Activated CD4-positive, alpha-beta T cell treated with anti-CD3 and anti-CD28 coated beads, Interleukin-2, amount 10 ng/mL, durations not matched to agents 24 days and 14 days (primary cell): ENCODE measurements at regions not wholly inside any gene's neighbourhood (a gene's known extent, or its start where the extent isn't known, plus 50 kb on each side); places are given as distances from the start of the nearest gene placed in this dataset.

ENCODE experiments used
- DNase-seq: peaks from one replicate; pipeline ENCODE4 v3.0.0; 2022
- H3K27ac Mint-ChIP-seq: one replicate; pipeline ENCODE4 v1.8.0; 2022; ENCODE audit warnings: mild to moderate bottlenecking, mixed read lengths
- H3K27me3 Mint-ChIP-seq: one replicate; pipeline ENCODE4 v1.8.0; 2022; ENCODE audit warnings: mixed read lengths
- H3K36me3 Mint-ChIP-seq: one replicate; pipeline ENCODE4 v1.8.0; 2022; ENCODE audit warnings: low read depth, mild to moderate bottlenecking, mixed read lengths
- H3K4me1 Mint-ChIP-seq: one replicate; pipeline ENCODE4 v1.8.0; 2021; ENCODE audit warnings: mixed read lengths
- H3K4me3 Mint-ChIP-seq: one replicate; pipeline ENCODE4 v1.8.0; 2022; ENCODE audit warnings: mild to moderate bottlenecking, moderate library complexity, mixed read lengths
- H3K9me3 Mint-ChIP-seq: one replicate; pipeline ENCODE4 v1.8.0; 2021; ENCODE audit warnings: mixed read lengths
- intact Hi-C: fragments of 100-400 bp; cut with micrococcal nuclease; formaldehyde crosslinking; loops from one replicate; pipeline ENCODE4 v1.15.1; 2023

DNA sequence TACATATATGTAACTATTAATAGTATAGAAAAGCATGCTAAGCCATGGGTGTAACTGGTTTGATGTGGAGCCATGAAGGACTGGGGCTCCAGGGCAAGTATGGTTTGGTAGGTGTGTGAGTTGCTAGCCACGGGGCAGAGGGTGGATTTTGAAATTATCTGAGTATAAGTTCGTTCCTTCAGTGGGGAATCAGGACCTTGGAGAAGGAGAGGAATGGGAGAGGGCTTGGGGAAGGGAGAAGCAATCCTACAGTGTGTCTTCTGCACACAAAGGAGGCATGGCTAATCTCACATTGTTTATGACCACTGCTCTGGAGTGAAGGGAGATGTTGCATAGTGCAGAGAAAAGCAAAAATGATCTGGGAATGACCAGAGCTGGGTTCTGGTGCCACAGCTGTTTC, 127.8 kb upstream of the CADM1 start:
- Mint-ChIP-seq H3K4me1 (no peaks in the 10 kb centered on the region), H3K9me3 (no peaks in the 10 kb centered on the region), H3K27ac (no peak overlapping the region), H3K27me3 (no peaks in the 10 kb centered on the region), H3K4me3 (no peak overlapping the region), H3K36me3 (no peaks in the 10 kb centered on the region)
- no peak for DNase-seq
- intact Hi-C loops: no loop called here

DNA sequence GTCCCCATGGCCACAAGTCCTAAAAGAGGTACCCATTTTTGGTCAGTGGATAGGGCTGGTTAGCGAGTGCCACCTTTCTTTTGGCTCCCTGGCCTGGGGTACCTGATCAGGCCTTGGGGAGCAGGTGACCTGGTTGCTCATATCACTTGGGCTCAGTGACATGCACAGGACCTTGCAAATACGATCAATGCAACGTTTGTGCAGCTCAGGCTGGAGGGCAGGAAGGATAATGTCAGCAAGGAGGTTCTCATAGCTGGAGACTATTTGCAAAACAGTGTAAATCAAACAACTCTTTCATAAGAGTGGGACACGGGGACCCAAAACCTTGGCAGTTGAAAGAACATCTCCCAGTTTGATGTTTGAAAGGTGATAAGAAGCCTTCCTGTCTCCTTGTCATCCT, 127.4 kb upstream of the CADM1 start:
- H3K36me3 Mint-ChIP-seq: no peaks in the 10 kb centered on the region
- H3K9me3 Mint-ChIP-seq: no peaks in the 10 kb centered on the region
- no peaks in the 10 kb centered on the region for H3K27me3 Mint-ChIP-seq
- no peak overlapping the region for H3K4me3 Mint-ChIP-seq
- intact Hi-C loops: no loop called here
- no peaks in the 10 kb centered on the region for H3K4me1 Mint-ChIP-seq
- no peak for DNase-seq
- no peak overlapping the region for H3K27ac Mint-ChIP-seq

- Mint-ChIP-seq H3K4me3 (no peak overlapping the region), H3K4me1 (no peaks in the 10 kb centered on the region), H3K9me3 (no peaks in the 10 kb centered on the region), H3K36me3 (no peaks in the 10 kb centered on the region), H3K27ac (no peak overlapping the region), H3K27me3 (no peaks in the 10 kb centered on the region)
- intact Hi-C loops: no loop called here
- DNase-seq: no peak
Observed at GRCh38 chr11:115630214-115630613, 126.0 kb upstream of the CADM1 start.

- Mint-ChIP-seq H3K36me3 (no peaks in the 10 kb centered on the region), H3K9me3 (no peaks in the 10 kb centered on the region), H3K27ac (no peak overlapping the region), H3K4me3 (no peak overlapping the region), H3K27me3 (no peaks in the 10 kb centered on the region), H3K4me1 (no peaks in the 10 kb centered on the region)
- no peak for DNase-seq
- intact Hi-C loops: no loop called here
Observed at GRCh38 chr11:115629456-115630015, 125.3 kb upstream of the CADM1 start.

DNA sequence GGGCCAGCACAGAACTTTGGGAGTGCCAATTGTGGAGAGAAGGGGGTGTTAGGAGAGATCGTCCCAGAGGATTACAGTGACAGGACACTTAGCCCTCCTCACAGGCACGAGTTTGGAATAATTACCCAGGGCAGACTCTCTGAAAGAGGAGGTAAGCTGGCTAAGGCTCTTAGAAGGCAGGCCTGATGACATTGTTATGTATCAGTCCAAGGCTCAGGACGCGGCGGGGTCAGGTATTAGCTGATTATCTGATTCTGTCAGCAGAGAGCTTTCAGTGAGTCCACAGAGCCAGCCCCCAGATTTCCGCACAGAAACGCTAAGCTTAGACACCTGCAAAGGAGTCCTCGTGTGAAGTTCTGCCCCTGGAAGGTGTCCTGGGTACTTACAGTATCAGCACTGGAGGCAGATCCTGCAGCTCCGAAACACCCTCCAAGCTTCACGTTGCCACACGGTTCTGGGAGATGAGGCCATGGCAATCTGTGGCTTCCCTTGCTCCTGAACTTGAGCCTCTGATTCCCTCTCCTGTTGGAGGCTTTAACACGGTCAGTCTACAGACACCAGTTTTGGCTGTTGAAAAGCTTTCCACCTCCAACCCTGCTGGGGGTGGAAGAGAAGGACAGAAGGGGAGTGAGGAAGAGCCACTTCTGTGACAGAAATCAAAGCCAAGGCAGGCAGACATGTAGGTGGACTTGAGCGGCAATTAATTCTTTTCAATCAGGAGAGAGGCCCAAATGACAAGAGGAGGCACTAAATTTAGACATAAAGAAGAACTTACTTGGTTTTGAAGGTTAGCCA, 123.6 kb upstream of the CADM1 start:
- Mint-ChIP-seq H3K4me3 (no peak overlapping the region), H3K36me3 (no peaks in the 10 kb centered on the region), H3K4me1 (no peaks in the 10 kb centered on the region), H3K9me3 (no peaks in the 10 kb centered on the region), H3K27me3 (no peaks in the 10 kb centered on the region), H3K27ac (no peak overlapping the region)
- DNase-seq: no peak
- intact Hi-C loops: no loop called here

- no peak overlapping the region for H3K4me3 Mint-ChIP-seq
- DNase-seq: no peak
- no peak overlapping the region for H3K27ac Mint-ChIP-seq
- no peaks in the 10 kb centered on the region for H3K4me1 Mint-ChIP-seq
- H3K9me3 Mint-ChIP-seq: no peaks in the 10 kb centered on the region
- no peaks in the 10 kb centered on the region for H3K36me3 Mint-ChIP-seq
- intact Hi-C loops: no loop called here
- H3K27me3 Mint-ChIP-seq: no peaks in the 10 kb centered on the region
Observed at GRCh38 chr11:115627071-115627470, 122.9 kb upstream of the CADM1 start.

GRCh38 chr11:115626414-115626813, 122.2 kb upstream of the CADM1 start:
- Mint-ChIP-seq H3K9me3 (no peaks in the 10 kb centered on the region), H3K27ac (no peak overlapping the region), H3K4me1 (no peaks in the 10 kb centered on the region), H3K27me3 (no peaks in the 10 kb centered on the region), H3K36me3 (no peaks in the 10 kb centered on the region), H3K4me3 (no peak overlapping the region)
- intact Hi-C loops: no loop called here
- no peak for DNase-seq

GRCh38 chr11:115625502-115625901, 121.3 kb upstream of the CADM1 start:
- H3K27ac Mint-ChIP-seq: no peak overlapping the region

DNA sequence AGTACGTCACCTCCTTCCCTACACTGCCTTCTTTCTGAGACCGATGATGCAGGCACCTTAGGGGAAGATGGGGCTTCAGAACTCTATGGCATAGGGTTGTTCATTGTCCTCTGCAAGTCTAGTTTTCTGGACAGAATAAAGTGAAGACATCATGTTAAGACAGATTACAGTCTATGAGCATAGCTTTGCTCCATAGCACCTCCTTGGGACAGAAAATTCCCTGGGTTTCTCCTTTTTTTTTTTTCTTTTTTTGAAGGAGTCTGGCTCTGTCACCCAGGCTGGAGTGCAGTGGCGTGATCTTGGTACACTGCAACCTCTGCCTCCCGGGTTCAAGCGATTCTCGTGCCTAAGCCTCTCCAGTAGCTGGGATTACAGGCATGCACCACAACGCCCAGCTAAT, 119.8 kb upstream of the CADM1 start:
- H3K9me3 Mint-ChIP-seq: no peaks in the 10 kb centered on the region

More at GRCh38 chr11:115625502-115625901, 121.3 kb upstream of the CADM1 start:
- H3K9me3 Mint-ChIP-seq: no peaks in the 10 kb centered on the region
- no peaks in the 10 kb centered on the region for H3K27me3 Mint-ChIP-seq
- H3K4me1 Mint-ChIP-seq: no peaks in the 10 kb centered on the region
- intact Hi-C loops: no loop called here
- DNase-seq: no peak
- H3K36me3 Mint-ChIP-seq: no peaks in the 10 kb centered on the region
- H3K4me3 Mint-ChIP-seq: no peak overlapping the region

DNA sequence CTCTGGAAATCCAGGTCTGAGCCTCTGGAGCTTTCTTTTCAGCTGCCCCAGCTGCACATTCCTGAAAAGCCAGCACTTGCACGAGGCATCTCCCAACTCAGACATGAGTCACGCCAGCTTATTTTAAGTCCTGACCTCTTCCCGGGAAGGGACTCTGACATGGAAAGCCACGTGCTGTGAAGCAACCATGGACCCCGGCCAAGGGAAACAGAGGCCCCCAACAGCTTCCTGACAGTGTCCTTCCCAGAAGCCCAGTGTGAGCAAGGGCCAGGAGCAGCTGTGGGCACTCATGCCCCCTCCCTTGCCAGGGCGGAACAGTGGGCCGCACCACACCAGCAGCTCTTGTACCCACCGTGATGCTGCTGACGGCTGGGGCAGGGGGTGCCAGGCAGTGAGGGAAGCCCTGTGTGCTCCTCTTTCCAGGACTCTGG, 118.8 kb upstream of the CADM1 start:
- intact Hi-C loops: no loop called here
- H3K9me3 Mint-ChIP-seq: no peaks in the 10 kb centered on the region
- H3K4me3 Mint-ChIP-seq: no peak overlapping the region
- no peaks in the 10 kb centered on the region for H3K36me3 Mint-ChIP-seq
- H3K4me1 Mint-ChIP-seq: no peaks in the 10 kb centered on the region
- no peak overlapping the region for H3K27ac Mint-ChIP-seq
- no peaks in the 10 kb centered on the region for H3K27me3 Mint-ChIP-seq
- no peak for DNase-seq

More for the DNA sequence above, 119.8 kb upstream of the CADM1 start:
- no peaks in the 10 kb centered on the region for H3K27me3 Mint-ChIP-seq
- DNase-seq: no peak
- no peak overlapping the region for H3K27ac Mint-ChIP-seq
- H3K4me3 Mint-ChIP-seq: no peak overlapping the region
- no peaks in the 10 kb centered on the region for H3K4me1 Mint-ChIP-seq
- intact Hi-C loops: no loop called here
- H3K36me3 Mint-ChIP-seq: no peaks in the 10 kb centered on the region

DNA sequence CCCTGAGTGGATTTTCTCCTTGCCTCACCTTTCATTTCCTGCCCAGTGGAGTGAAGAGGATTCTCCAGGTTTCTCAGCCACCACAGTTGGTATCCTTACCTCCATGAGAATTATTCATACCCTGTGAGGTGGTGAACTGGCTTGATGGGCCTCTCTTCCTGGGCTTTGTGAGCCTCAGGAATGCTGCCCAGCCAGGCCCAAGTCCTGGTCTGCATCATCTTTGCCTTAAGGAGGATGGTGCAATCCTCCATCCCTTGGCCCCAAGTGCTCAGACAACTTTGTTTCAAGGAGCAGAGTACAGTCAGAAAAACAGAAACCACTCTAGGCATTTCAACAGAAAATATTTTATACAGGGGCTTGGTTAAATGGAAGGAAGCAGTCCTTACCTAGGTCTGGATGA, 114.2 kb upstream of the CADM1 start:
- H3K36me3 Mint-ChIP-seq: no peaks in the 10 kb centered on the region
- H3K27ac Mint-ChIP-seq: no peak overlapping the region
- intact Hi-C loops: no loop called here
- H3K27me3 Mint-ChIP-seq: no peaks in the 10 kb centered on the region
- H3K4me3 Mint-ChIP-seq: no peak overlapping the region
- H3K9me3 Mint-ChIP-seq: no peaks in the 10 kb centered on the region
- no peaks in the 10 kb centered on the region for H3K4me1 Mint-ChIP-seq
- DNase-seq: no peak

GRCh38 chr11:115617767-115618166, 113.6 kb upstream of the CADM1 start:
- no peaks in the 10 kb centered on the region for H3K27me3 Mint-ChIP-seq
- no peaks in the 10 kb centered on the region for H3K9me3 Mint-ChIP-seq
- no peaks in the 10 kb centered on the region for H3K4me1 Mint-ChIP-seq
- H3K4me3 Mint-ChIP-seq: no peak overlapping the region
- intact Hi-C loops: no loop called here
- H3K27ac Mint-ChIP-seq: no peak overlapping the region
- no peak for DNase-seq
- H3K36me3 Mint-ChIP-seq: no peaks in the 10 kb centered on the region

DNA sequence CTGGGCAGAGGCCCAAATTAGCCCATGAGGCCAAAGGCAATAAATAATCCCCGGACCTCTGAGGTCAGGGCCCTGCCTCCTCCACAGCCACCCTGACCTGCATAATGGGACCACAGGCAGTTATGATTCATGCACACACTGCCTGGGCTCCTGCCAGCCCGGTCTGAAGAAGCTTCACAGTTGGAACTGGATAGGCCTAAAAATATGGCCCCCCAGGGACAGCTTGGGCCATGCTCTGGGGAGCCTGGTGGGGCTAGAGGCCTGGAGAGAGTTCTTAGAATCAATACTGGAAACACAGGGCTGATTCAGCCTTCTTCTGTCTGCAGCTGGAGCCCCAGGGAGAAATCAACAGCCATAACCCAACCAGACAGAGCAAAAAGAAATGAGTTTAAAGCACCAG, 112.8 kb upstream of the CADM1 start:
- no peak overlapping the region for H3K4me3 Mint-ChIP-seq
- no peak for DNase-seq
- H3K9me3 Mint-ChIP-seq: no peaks in the 10 kb centered on the region
- H3K36me3 Mint-ChIP-seq: no peaks in the 10 kb centered on the region
- H3K27ac Mint-ChIP-seq: no peak overlapping the region
- H3K4me1 Mint-ChIP-seq: no peaks in the 10 kb centered on the region
- no peaks in the 10 kb centered on the region for H3K27me3 Mint-ChIP-seq
- intact Hi-C loops: no loop called here

- Mint-ChIP-seq H3K4me1 (no peaks in the 10 kb centered on the region), H3K36me3 (no peaks in the 10 kb centered on the region), H3K4me3 (no peak overlapping the region), H3K27ac (no peak overlapping the region), H3K9me3 (no peaks in the 10 kb centered on the region), H3K27me3 (no peaks in the 10 kb centered on the region)
- no peak for DNase-seq
- intact Hi-C loops: no loop called here
Observed at GRCh38 chr11:115613986-115614632, 109.9 kb upstream of the CADM1 start.
